Putamen (tissue), 1 donor: ENCODE measurements at regions not wholly inside any gene's neighbourhood (a gene's known extent, or its start where the extent isn't known, plus 50 kb on each side); places are given as distances from the start of the nearest gene placed in this dataset.
"Not testable (repeated sequence)": the region's sequence is repeated elsewhere in the genome, so short reads cannot be mapped to it uniquely, and the experiment has no call there.

Source experiments
- DNase-seq: peaks from one replicate; pipeline ENCODE4 v3.0.0-alpha.2; 2016; ENCODE audit warnings: low spot score

DNA sequence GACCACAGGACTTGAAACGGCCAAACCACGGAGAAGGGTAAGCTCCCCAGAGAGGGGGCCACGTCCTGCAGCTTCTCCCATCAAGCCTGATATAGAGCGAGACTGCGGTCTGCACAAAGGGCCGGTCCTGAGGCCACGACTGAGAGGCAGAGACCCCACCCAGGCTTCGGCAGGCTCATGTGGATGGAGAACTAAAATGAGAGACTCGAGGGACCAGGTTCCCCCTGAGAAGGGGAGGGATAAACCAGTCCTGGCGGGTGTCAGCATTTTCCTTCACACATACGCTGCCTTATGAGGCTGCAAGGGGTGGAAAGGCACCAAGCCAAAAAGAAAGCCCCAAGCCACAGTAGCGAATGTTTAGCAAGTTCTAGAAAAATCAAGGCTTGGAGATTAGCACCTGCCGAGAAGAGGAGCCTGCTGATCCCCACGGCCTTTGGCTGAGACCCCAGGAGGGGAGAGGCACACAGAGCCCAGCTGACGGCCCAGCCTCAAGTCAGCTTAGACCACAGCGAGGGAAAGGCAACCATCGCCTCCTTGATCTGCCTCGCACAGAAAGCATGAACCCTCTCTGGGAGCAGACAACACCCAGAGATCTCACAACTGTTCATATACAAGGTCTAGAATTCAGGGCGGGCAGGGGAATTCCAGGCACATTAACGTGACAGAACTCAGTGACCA lies 92.6 kb upstream of the RNF32 start:
- no peak for DNase-seq

DNA sequence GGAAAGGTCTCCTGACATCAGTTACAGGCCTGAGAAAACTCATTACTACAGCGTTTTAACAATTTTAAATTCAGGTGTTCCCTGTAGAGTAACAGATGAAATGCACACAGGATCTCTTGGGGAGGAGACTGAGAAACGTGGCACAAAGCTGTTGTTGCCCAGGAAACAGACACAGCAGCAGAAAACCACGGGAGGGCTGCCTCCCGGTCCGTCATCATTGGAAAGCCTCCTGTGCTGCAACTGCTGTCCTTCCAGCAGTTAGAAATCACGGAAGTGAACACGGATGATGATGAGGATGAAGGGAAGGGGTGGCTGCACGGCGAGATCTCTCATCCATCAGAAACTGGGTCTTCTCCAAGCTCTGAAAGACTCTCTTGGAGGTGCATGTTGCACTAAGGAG lies 94.6 kb upstream of the RNF32 start:
- DNase-seq, result no peak

DNA sequence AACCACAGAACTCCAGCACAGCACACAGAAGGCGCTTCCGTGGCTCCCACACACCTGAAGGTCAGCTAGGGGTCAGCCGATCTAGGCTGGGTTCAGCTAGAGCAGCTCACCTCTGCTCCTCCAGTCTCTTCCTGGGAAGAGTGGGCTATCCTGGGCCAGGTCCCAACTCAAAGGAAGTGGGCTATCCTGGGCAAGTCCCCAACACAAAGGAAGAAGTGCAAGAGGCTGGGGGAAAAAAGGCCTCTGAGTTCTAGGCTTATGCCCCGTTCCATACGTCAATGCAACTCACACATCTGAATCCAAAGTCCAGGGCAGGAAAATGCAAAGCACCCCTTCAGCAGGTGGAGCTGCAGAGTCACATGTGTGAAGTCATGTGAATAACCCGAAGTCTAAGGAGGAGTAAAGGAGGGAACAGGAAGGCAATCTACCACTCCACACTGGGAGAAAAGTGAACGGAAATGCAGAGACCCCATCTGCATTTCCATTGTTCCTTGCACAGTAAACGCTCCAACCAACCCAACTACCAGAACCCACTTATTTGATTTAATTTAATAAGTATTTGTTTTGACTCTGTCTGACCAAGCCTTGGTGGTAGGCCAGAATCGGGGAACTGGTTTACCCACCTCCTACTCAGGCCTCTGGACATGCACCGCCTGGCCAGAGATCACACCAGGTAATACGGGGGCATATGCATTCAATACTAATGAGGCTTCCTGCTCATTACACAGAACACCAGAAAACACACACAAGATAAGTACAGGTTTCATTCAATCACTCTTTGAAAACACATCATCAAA lies 95.5 kb upstream of the RNF32 start:
- no peak for DNase-seq

DNA sequence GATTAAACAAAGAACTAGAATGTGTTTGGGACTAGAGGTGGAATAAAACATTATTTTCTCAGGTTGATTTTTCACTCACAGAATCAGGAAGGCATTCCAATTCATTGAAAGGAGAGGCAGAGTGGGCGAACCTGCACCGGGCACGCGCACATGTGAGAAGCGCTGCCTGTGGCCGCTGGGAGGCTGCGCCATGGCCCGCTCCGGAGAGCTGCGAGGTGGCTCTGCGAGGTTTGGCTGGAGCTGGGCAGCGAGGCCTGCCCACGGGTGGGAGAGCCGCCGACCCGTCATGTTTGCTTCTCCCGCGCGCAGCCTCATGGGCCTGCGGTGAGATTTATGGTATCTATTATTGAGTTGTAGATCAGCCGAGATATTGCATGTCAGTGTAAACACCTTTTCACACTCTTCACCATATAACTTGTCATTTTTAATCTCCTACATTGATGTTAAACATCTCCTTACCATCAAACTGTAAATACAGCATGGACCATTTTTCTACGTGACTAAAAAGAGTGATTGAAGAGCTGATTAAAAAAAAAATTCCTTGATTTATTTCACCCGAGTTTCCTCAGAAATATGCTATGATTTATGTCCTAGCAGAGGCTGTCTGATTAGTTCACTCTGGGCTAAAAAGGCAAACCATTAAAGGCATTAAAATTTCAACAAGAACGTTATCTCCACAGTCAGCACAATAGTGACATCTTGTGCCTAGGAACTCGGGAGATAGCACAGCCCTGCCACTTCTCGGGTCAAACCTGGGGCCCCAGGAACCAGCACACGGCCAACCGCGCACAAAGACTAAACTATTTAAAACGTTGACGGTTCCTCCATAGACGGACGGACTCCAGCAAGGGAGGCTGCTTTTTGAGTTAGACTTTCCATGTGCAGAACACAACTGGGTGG lies 96.6 kb upstream of the RNF32 start:
- DNase-seq, result no peak

DNA sequence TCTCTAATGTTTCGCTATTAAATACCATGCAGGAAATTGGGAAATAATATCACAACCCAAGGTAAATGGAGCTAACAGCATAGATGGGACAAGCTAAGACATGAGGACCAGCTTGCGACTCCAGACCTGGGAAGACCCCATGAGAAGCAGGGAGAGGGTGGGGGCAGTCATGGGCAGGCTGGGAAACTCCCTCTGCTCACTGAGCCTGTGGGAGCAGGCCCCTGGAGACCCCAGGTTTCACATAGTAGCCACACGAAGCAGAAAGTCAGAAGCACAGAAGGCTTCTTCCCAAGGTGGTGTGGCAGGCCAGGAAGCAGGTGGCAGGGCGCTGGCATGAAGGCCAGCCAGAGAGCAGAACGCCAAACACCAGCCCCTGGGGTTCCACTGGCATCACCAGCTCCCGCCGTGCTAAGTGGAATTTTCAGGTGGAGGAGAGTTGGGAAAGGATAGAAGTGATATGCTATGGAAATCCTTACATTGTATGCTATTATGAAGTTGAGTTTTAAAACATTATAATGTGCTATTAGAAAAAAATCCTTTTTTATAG lies 99.9 kb upstream of the RNF32 start:
- DNase-seq, result no peak

DNA sequence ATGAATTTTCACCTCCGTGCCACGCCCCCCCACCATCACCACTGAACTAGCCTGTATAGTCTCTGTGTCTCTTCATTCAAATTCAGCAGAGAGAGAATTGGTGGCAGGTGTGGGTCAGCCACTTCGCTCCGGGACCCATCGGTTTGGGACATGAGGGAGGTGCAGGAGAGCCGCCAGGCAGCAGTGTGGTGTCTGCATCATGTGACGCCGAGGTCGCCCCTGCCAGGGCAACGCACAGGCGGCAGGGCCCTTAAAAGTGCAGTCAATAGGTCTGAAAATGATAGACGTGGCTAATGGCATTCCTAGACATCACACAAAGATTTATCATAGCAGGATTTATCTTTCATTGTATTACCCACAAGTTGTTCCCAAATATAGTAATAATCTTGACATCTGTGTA lies 100.6 kb upstream of the RNF32 start:
- DNase-seq, result no peak

DNA sequence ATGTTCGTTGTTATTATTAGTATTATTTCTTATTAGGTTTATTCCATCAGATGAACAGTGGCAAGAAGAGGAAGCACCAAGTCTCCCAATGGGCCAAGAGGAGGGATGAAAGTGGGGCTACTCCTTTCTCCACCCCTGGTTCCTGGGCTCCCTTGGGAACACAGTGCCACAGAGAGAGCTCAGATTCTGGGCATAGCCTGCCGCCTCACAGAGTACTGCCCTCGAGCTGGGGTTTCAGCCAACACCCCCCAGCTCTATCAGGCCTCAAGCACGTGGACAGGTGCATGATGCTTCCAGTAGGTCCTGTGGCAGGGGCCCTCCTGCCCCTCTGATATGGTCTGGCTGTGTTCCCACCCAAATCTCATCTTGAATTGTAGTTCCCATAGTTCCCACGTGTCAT lies 103.6 kb upstream of the RNF32 start:
- DNase-seq, result no peak

DNA sequence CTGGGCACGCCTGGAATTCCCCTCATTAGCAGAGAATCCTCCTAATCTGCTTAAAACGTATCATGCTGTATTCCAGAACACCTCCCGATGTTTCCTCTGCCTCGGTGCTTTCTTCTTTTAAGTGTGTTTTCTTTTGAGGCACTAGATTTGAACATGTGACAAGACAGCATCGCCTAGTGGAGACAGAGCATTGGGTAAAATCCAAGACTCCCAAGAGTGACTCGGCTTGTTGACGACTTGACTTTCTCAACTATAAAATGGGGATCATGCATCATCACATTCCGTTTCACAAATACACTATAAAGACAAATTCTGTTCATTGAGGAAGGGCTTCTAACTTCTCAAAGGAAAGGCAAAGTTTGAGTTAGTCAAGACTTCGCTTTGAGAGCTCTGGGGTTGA lies 105.6 kb upstream of the RNF32 start:
- DNase-seq, result no peak

DNA sequence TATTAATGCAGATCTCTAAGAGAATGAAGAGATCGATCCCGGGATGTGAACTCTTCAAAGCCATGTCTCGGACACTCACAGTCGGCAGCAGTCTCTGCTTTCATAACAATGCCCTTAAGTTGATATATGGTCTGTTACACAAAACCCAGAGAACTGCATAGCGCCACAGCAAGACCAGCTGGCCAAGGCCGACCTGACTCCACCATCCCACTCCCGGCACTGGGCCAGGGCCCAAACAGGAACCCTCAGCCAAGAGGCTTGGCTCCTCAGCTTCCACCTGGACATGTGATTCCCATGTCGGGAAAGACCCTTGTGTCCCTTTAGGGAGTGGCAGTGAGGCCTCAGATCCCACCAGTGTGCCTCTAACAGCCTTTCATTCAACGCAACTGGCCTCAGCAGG lies 106.6 kb upstream of the RNF32 start:
- DNase-seq, result no peak

DNA sequence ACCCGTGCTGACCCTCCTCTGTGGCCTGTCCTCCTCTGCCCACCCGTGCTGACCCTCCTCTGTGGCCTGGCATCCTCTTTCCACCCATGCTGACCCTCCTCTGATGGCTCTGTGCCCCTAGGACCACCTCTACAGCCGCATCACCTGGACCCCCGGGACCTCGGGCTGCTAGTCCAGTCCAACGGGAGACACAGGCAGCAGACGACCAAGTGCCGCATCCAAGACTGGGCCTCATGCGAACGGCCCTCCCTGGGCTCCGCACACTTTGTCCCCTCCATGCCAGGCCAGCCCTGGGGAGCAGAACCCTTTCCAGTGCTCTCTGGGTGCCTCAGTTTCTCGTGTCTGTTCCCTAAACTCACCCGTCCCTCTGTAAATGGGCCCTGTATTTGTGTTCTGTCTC lies 107.2 kb upstream of the RNF32 start:
- no peak for DNase-seq

DNA sequence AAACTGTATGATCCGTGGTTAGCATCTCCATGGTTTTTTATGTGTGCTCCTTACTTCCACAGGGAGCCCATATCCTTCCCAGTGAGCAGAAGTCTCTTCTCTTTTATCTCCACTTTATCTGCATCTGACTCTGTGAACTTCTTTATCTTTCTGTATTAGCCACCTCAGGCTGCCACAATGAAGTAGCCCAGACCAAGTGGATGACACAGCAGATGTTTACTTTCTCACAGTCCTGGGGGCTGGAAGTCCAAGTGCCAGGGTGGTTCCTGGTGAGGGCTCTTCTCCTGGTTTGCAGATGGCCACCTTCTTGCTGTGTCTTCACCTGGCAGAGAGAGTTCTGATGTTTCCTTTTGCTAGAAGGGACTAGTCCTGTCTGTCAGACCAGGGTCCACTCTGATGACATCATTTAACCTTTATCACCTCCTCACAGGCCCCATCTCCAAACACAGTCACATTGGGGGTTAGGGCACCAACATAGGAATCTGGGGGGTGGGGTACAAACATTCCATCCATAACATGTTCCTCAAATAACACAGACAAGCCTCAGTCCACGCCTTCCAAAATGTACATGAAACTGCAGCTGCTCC lies 108.5 kb upstream of the RNF32 start:
- no peak for DNase-seq

DNA sequence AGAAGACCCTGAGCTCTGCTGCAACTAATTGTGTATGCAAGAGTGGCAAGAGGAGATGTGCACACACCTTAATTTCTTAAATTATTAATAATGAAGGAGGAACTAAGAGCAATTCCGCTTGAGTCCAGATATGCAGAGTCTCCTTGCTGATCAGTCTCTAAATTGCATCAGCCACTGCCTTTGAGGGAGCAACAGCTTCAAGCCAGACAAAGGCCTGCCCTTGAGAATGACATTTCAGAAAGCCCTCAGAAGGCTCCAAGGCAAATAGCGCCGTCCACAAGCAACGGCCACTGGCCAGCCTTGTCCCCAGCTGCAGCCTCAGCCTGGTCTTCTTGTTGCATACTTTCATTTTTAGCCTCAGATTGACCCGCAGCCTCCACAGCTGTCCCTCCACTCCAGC lies 110.6 kb upstream of the RNF32 start:
- DNase-seq, result no peak

DNA sequence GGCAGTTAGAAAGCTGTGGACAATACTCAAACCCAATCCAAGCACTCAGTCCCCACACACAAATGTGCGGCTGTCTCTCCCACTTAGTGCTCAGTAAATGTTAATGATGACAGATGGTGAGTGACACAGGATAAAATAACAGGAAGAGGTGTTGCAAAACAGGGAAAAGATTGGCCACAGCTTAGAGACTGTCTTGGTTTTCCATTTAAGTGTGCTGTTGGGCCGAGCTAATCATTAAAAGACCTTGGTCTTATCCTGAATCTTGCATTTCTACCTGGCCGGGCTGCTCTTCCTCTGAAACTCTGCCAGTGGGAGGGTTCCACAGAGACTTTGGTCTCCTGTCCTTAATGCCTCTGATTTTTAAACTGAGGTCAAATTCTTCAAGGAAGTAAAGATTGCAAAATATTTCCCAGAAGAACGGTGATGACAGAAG lies 113.1 kb upstream of the RNF32 start:
- no peak for DNase-seq

DNA sequence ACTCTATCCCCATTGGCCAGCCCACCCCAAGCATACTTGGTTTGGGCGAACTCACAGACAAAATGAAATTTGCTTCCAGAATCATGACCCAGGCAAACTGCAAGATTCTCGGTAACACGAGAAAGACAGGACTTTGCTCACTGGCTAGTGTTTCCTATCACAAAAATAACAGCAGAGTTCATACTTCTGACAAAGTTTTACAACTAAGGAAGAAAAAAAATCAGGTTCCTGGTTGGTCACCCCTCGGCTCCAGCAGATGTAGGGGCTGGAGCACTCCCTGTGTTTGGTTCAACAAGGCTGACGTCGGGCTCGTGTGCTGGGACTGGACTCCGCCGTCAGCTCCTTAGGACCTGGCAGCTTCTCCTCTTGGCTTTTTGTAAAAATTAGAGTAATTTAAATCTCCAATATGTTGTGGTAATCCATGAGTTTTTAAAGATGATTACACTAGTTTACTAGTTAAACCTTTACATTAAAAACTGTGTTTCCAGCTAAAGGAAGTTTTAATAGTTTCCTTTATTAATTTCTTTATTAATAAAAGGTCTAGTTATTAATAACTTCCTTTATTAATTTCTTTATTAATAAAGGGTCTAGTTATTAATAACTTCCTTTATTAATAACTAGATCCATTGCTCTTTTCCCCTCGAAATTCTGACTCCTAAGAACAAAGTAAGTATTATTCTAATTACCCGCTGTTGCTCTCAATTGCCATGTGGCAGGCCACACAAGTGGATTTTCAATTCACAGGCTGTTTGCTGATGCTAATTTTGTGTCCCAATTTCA lies 115.6 kb upstream of the RNF32 start:
- DNase-seq, result no peak

DNA sequence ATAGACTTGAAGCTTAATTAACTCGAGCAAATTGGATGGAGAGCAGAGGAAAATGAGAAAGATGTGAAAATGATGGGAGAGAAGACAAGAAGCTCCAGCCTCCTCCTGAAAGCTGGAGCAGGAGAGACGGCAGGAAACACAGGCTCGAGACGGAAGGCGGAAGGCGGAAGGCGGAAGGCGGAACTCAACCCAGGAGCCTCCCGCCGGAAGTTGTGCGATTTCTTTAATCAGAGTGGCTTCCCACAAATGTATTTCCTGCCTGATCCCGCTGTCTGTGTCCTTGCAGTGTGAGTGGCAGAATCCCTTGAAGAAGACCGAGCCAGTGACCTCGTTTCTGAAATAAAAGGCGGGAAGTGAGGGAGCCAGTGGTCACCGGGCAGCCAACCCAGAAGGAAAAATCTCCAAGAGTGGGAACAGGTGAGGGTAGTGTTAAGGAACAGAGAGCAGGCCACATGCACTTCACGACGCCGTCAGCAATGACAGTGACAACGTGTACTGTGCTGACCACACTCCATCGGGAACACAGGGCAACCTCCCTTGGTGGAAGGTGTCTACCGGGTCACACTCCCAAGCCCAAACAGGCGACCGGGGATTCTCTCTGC lies 117.0 kb upstream of the RNF32 start:
- no peak for DNase-seq

DNA sequence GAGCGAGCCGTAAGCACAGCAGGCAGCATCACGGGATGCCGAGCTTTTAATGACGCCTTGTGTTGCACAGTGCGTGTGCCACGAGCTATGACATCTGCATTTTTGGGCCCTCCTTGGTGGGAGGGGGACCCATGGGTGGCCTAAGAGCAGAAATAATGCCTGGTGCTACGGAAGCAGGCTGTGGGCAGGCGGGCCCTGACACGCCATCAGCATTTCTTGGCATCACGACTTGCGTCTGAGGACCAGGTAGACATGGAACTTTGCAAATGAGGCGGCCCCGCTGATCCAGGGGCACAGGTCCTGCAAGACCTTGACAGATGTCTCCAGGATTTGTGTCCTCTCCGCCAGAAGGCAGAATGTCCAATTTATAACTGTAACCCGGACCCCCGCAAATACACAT lies 117.8 kb upstream of the RNF32 start:
- no peak for DNase-seq

DNA sequence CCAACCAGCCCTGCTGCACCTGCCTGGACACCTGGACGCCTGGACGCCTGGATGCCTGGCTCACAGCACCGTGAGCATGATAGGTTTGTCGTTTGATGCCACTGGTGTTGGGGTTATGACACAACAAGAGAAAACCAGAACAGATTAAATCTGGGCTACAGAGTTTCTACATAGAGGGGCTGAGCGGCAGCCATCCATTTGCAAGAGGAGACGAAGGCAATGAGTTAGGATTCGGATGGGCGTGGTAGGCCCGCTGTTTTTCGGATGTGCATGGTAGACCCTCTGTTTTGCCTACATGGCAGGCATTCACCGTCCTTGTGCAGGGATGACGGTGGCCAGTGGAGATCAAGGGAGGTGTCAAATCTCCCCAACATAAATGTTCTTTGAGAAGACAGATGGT lies 121.5 kb upstream of the RNF32 start:
- DNase-seq, result no peak

DNA sequence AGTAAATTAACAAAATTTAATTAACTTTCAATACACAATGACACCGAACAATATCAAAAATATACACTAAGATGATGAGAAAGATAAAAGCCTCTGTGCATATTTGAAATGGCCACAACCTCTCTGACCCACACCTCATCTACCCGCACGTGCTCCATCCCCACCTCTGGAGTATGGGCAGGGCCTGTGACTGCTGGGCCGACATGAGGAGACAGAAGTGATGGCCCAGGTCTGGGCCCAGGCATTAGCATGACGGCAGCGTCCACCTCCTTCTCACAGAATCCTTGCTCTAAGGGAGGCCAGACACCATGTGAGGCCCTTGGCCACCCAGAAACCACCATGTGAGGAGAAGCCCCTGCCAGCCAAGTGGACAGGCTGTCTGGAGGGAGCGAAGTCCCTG lies 122.1 kb upstream of the RNF32 start:
- no peak for DNase-seq

DNA sequence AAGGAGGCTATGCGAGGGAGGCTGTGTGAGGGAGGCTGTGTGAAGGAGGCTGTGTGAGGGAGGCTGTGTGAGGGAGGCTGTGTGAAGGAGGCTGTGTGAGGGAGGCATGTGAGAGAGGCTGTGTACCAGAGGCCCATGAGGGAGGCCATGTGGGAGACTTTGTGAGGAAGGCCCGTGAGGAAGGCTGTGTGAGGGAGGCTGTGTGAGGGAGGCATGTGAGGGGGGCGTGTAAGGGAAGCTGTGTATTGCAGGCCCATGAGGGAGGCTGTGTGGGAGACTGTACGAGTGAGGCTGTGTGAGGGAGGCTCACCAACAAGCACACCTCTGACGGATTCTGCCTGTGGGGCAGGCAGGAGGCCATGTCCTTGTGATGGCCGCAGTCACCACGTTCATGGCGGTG lies 122.7 kb upstream of the RNF32 start:
- DNase-seq, result not testable (repeated sequence)

DNA sequence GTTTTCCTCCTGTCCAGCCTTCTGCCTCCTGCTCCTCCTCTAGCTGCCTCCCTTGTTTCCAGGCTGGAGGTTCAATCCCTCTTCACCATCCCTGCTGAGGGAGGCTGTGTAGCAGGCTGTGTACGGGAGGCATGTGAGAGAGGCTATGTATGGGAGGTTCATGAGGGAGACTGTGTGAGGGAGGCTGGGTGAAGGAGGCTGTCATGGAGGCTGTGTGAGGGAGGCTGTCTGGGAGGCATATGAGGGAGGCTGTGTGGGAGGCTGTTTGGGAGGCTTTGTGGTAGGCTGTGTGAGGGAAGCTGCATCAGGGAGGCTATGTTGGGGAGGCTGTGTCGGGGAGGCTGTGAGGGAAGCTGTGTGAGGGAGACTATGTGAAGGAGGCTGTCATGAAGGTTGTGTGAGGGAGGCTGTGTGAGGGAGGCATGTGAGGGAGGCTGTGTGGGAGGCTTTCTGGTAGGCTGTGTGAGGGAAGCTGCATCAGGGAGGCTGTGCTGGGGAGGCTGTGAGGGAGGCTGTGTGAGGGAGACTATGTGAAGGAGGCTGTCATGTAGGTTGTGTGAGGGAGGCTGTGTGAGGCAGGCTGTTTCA lies 123.7 kb upstream of the RNF32 start:
- no peak for DNase-seq
